ENCODE measurements at regions not wholly inside any gene's neighbourhood (a gene's known extent, or its start where the extent isn't known, plus 50 kb on each side); places are given as distances from the start of the nearest gene placed in this dataset.

GRCh38 chr15:85976986-85977385 lies 102.7 kb upstream of the AGBL1 start:
- no peak for DNase-seq (ENCODE audit: low read depth in 2 of 2)

- DNase-seq (ENCODE audit: low read depth in 2 of 2): no peak
Measured at GRCh38 chr15:85977586-85977985, 102.1 kb upstream of the AGBL1 start.

GRCh38 chr15:85979929-85980328 lies 99.7 kb upstream of the AGBL1 start:
- no peak for DNase-seq (ENCODE audit: low read depth in 2 of 2)

- no peak for DNase-seq (ENCODE audit: low read depth in 2 of 2)
Measured at GRCh38 chr15:85980946-85981345, 98.7 kb upstream of the AGBL1 start.

GRCh38 chr15:85984241-85984640 lies 95.4 kb upstream of the AGBL1 start:
- no peak for DNase-seq (ENCODE audit: low read depth in 2 of 2)

- DNase-seq (ENCODE audit: low read depth in 2 of 2): no peak
Measured at GRCh38 chr15:85986116-85986515, 93.6 kb upstream of the AGBL1 start.

- no peak for DNase-seq (ENCODE audit: low read depth in 2 of 2)
Measured at GRCh38 chr15:85986741-85987140, 92.9 kb upstream of the AGBL1 start.

- DNase-seq (ENCODE audit: low read depth in 2 of 2): no peak
Measured at GRCh38 chr15:85988741-85989140, 90.9 kb upstream of the AGBL1 start.

GRCh38 chr15:85992224-85992623 lies 87.4 kb upstream of the AGBL1 start:
- no peak for DNase-seq (ENCODE audit: low read depth in 2 of 2)

GRCh38 chr15:85993116-85993515 lies 86.6 kb upstream of the AGBL1 start:
- no peak for DNase-seq (ENCODE audit: low read depth in 2 of 2)

- no peak for DNase-seq (ENCODE audit: low read depth in 2 of 2)
Measured at GRCh38 chr15:85997618-85998017, 82.1 kb upstream of the AGBL1 start.

GRCh38 chr15:85999658-86000057 lies 80.0 kb upstream of the AGBL1 start:
- no peak for DNase-seq (ENCODE audit: low read depth in 2 of 2)

- no peak for DNase-seq (ENCODE audit: low read depth in 2 of 2)
Measured at GRCh38 chr15:86001200-86001599, 78.5 kb upstream of the AGBL1 start.

- DNase-seq (ENCODE audit: low read depth in 2 of 2): no peak
Measured at GRCh38 chr15:86002444-86002843, 77.2 kb upstream of the AGBL1 start.

- no peak for DNase-seq (ENCODE audit: low read depth in 2 of 2)
Measured at GRCh38 chr15:86004061-86004460, 75.6 kb upstream of the AGBL1 start.

GRCh38 chr15:86006546-86006945 lies 73.1 kb upstream of the AGBL1 start:
- DNase-seq (ENCODE audit: low read depth in 2 of 2): no peak

GRCh38 chr15:86009727-86010126 lies 69.9 kb upstream of the AGBL1 start:
- no peak for DNase-seq (ENCODE audit: low read depth in 2 of 2)

- no peak for DNase-seq (ENCODE audit: low read depth in 2 of 2)
Measured at GRCh38 chr15:86010398-86010797, 69.3 kb upstream of the AGBL1 start.

- no peak for DNase-seq (ENCODE audit: low read depth in 2 of 2)
Measured at GRCh38 chr15:86010891-86011290, 68.8 kb upstream of the AGBL1 start.

- DNase-seq (ENCODE audit: low read depth in 2 of 2): no peak
Measured at GRCh38 chr15:86014016-86014415, 65.7 kb upstream of the AGBL1 start.

- DNase-seq (ENCODE audit: low read depth in 2 of 2): no peak
Measured at GRCh38 chr15:86016750-86017149, 62.9 kb upstream of the AGBL1 start.

- no peak for DNase-seq (ENCODE audit: low read depth in 2 of 2)
Measured at GRCh38 chr15:86018679-86019078, 61.0 kb upstream of the AGBL1 start.

- no peak for DNase-seq (ENCODE audit: low read depth in 2 of 2)
Measured at GRCh38 chr15:86021281-86022264, 58.1 kb upstream of the AGBL1 start.

GRCh38 chr15:86028961-86029360 lies 50.7 kb upstream of the AGBL1 start:
- DNase-seq (ENCODE audit: low read depth in 2 of 2): no peak
